ENCODE measurements at regions not wholly inside any gene's neighbourhood (a gene's known extent, or its start where the extent isn't known, plus 50 kb on each side); places are given as distances from the start of the nearest gene placed in this dataset.

GRCh38 chr16:26777821-26778220, 288.9 kb upstream of the C16orf82 start:
- no peak for DNase-seq (ENCODE audit: low read depth)
- TF ChIP-seq CTCF (conservative IDR thresholded peaks at IDR 0.05; ENCODE audit: low read depth, low read length) = no peak
- no peak overlapping the region for H3K4me3 ChIP-seq (ENCODE audit: low read depth, low read length)

GRCh38 chr16:26787924-26788323, 278.8 kb upstream of the C16orf82 start:
- DNase-seq (ENCODE audit: low read depth) = no peak
- no peak for TF ChIP-seq CTCF (conservative IDR thresholded peaks at IDR 0.05; ENCODE audit: low read depth, low read length)
- H3K4me3 ChIP-seq (ENCODE audit: low read depth, low read length) = no peak overlapping the region

DNA sequence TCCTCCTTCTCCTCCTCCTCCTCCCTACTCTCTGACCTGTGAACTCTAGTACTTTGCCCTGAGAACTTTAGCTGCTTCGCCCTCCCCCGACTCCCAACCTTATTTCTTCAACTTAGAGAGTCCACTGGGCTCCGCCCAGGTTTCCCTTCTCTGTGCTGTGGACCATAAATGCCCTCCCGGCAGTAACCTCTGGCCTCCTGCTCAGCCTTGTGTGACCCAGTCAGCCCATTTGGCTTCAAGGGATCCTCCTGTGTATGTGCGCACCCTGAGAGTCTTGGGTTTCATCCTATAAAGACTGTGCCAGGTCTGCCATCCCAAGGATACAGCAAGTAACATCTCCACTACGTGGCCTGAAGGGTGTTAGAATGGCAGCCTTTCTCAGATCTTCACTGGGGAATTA, 275.6 kb upstream of the C16orf82 start:
- DNase-seq (ENCODE audit: low read depth) = no peak
- H3K4me3 ChIP-seq (ENCODE audit: low read depth, low read length) = no peak overlapping the region
- no peak for TF ChIP-seq CTCF (conservative IDR thresholded peaks at IDR 0.05; ENCODE audit: low read depth, low read length)

DNA sequence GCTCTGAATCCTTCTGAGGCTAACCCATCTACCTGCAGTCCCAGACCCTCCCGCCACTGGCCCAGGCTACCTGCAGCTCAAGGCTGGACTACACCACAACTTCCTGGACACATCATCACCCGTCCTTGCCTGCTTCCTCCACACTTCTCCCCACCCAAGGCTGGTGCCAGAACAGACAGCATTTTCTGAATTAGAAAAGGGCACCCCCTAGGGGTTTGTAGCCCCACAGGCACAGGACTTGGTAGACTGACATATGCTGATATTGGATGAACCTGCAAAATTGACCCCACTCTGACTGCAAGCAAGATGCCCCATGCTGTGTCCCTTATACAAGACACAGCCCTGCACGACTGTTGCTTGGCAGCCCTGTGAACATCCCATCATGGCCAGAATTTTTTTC, 271.5 kb upstream of the C16orf82 start:
- H3K4me3 ChIP-seq (ENCODE audit: low read depth, low read length) = no peak overlapping the region
- DNase-seq (ENCODE audit: low read depth) = no peak
- no peak for TF ChIP-seq CTCF (conservative IDR thresholded peaks at IDR 0.05; ENCODE audit: low read depth, low read length)

DNA sequence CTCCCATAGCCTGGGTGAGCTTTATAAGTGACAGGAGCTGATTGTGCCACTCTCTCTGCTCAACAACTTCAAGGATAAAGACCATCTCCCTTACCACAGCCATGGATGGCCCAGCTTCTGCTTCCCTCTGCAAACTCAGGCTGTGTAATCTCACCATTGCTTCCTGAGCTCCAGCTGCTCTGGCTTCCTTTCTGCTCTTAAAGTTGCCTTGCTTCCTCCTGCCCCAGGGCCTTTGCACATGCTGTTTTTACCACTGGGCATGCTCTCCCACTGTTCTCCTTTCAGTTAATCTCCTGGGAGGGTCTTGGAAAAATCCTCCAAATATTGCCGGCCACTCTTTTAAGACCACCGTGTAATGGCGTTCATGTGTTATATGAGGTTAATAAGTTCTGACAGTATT, 265.1 kb upstream of the C16orf82 start:
- no peak for TF ChIP-seq CTCF (conservative IDR thresholded peaks at IDR 0.05; ENCODE audit: low read depth, low read length)
- H3K4me3 ChIP-seq (ENCODE audit: low read depth, low read length) = no peak overlapping the region
- DNase-seq (ENCODE audit: low read depth) = no peak

DNA sequence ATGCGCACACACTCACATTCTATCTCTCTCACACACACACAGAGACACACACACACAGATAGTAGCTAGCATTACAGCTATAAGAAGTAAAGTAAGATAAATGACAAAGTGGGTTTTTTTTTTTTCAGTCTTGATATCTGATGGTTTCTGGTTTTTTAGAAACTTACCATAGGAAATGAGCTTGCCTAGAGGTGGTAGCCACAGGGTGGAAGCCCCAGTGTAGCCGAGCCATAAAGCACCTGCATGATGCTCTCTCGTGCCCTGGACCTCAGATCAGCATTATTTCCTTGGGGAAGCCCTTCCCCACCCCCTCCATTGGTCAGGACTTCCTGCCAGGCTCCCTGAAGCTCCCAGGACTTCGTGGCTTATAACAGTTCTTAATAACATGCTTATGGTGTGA, 264.3 kb upstream of the C16orf82 start:
- no peak for TF ChIP-seq CTCF (conservative IDR thresholded peaks at IDR 0.05; ENCODE audit: low read depth, low read length)
- no peak for DNase-seq (ENCODE audit: low read depth)
- H3K4me3 ChIP-seq (ENCODE audit: low read depth, low read length) = no peak overlapping the region

GRCh38 chr16:26802965-26803364, 263.8 kb upstream of the C16orf82 start:
- no peak for DNase-seq (ENCODE audit: low read depth)
- no peak overlapping the region for H3K4me3 ChIP-seq (ENCODE audit: low read depth, low read length)
- no peak for TF ChIP-seq CTCF (conservative IDR thresholded peaks at IDR 0.05; ENCODE audit: low read depth, low read length)
